H1 (cell line): ENCODE measurements at regions not wholly inside any gene's neighbourhood (a gene's known extent, or its start where the extent isn't known, plus 50 kb on each side); places are given as distances from the start of the nearest gene placed in this dataset.

Experiments
- CTCF ChIA-PET: fragments of 300-600 bp; sonication (Branson Sonifier 250); formaldehyde crosslinking; loops from one replicate; lab custom pipeline; 2021; ENCODE audit not compliant: partially characterized antibody; lab: Charles Lee
- POLR2A ChIA-PET: fragments of 300-600 bp; sonication (Branson Sonifier 250); formaldehyde crosslinking; loops from one replicate; lab custom pipeline; 2021; ENCODE audit warnings: inconsistent platforms; ENCODE audit not compliant: partially characterized antibody; lab: Charles Lee
- DNase-seq, 2 experiments: peaks; one replicate each; pipeline versions ENCODE4 v3.0.0 to v3.0.0-alpha.2; 2010 to 2022; ENCODE audit warnings: low spot score in 2 of 2, low read depth in 1 of 2, mixed read lengths in 1 of 2
- FAIRE-seq: peaks from 2 replicates; lab custom pipeline; 2011; peaks lifted over from hg19 to GRCh38; lab: Jason Lieb, UNC
- H2AFZ ChIP-seq: 2 replicates; pipeline ENCODE4 v1.8.1; 2012; ENCODE audit warnings: low read length, inconsistent platforms
- H2AK5ac ChIP-seq: 2 replicates; pipeline ENCODE4 v1.6.1; 2013; ENCODE audit warnings: low read depth, low read length
- H2BK120ac ChIP-seq: replicated peaks from 2 replicates; pipeline ENCODE3; 2013; ENCODE audit warnings: low read depth, low read length, inconsistent platforms
- H2BK12ac ChIP-seq: 2 replicates; pipeline ENCODE4 v1.6.1; 2013; ENCODE audit warnings: low read depth, low read length
- H2BK15ac ChIP-seq: 2 replicates; pipeline ENCODE4 v1.6.1; 2013; ENCODE audit warnings: low read length
- H2BK20ac ChIP-seq: 2 replicates; pipeline ENCODE4 v1.6.1; 2013; ENCODE audit warnings: low read length
- H2BK5ac ChIP-seq: 2 replicates; pipeline ENCODE4 v1.6.1; 2013; ENCODE audit warnings: low read depth, low read length
- H3K14ac ChIP-seq: 2 replicates; pipeline ENCODE4 v1.6.1; 2013; ENCODE audit warnings: inconsistent platforms; ENCODE audit not compliant: insufficient read length
- H3K18ac ChIP-seq: 2 replicates; pipeline ENCODE4 v1.6.1; 2013; ENCODE audit warnings: low read length; ENCODE audit errors: extremely low read depth
- H3K23ac ChIP-seq: 2 replicates; pipeline ENCODE4 v1.6.1; 2013; ENCODE audit warnings: inconsistent platforms; ENCODE audit not compliant: insufficient read length
- H3K23me2 ChIP-seq: 2 replicates; pipeline ENCODE4 v1.6.1; 2013; ENCODE audit warnings: low read depth, low read length
- H3K27ac ChIP-seq: 2 replicates; pipeline ENCODE4 v1.6.1; 2011; ENCODE audit warnings: low read depth, low read length, inconsistent platforms
- H3K27me3 ChIP-seq, 4 experiments: replicated peaks in 1 of 4; 1 replicate in 1 of 4; 2 replicates in 3 of 4; pipeline versions ENCODE4 v1.6.1 to v1.8.1; 2011 to 2013; ENCODE audit warnings: low read length in 3 of 4, mild to moderate bottlenecking in 3 of 4, inconsistent platforms in 2 of 4, mixed read lengths in 2 of 4, moderate library complexity in 1 of 4; ENCODE audit not compliant: control insufficient read depth in 3 of 4, insufficient read depth in 3 of 4; ENCODE audit errors: extremely low read depth in 1 of 4
- H3K36me3 ChIP-seq, 4 experiments: 2 replicates each; pipeline versions ENCODE4 v1.6.1 to v1.8.1; 2011 to 2013; ENCODE audit warnings: mild to moderate bottlenecking in 4 of 4, low read length in 3 of 4, moderate library complexity in 2 of 4, control low read depth in 1 of 4, inconsistent platforms in 1 of 4; ENCODE audit not compliant: insufficient read depth in 4 of 4, control insufficient read depth in 2 of 4
- H3K4ac ChIP-seq: replicated peaks from 2 replicates; pipeline ENCODE3; 2013; ENCODE audit warnings: low read length, low read depth, mixed read lengths, inconsistent platforms; ENCODE audit not compliant: insufficient read length
- H3K4me1 ChIP-seq, 4 experiments: replicated peaks in 1 of 4; 1 replicate in 1 of 4; 2 replicates in 3 of 4; pipeline versions ENCODE4 v1.6.1 to v1.8.1; 2011 to 2013; ENCODE audit warnings: low read length in 3 of 4, inconsistent platforms in 2 of 4, mixed read lengths in 1 of 4; ENCODE audit not compliant: insufficient read depth in 4 of 4, control insufficient read depth in 3 of 4
- H3K4me2 ChIP-seq, 2 experiments: 2 replicates each; pipeline versions ENCODE4 v1.6.1 to v1.8.1; 2011 to 2013; ENCODE audit warnings: low read depth in 2 of 2, low read length in 2 of 2, control low read depth in 1 of 2, inconsistent platforms in 1 of 2, mild to moderate bottlenecking in 1 of 2; ENCODE audit not compliant: insufficient read depth in 1 of 2
- H3K4me3 ChIP-seq, 4 experiments: fragments of 200-600, 300-600 bp in 1 of 4; sonication (generic), shearing (Covaris generic), sonication (Bioruptor Twin) in 1 of 4; 2 replicates each; pipeline versions ENCODE4 v1.5.1 to v1.8.1; 2011 to 2016; ENCODE audit warnings: low read length in 4 of 4, low read depth in 3 of 4, control low read depth in 2 of 4, inconsistent platforms in 2 of 4, mild to moderate bottlenecking in 2 of 4, mixed read lengths in 1 of 4, moderate library complexity in 1 of 4; ENCODE audit not compliant: insufficient read depth in 2 of 4; ENCODE audit errors: extremely low read depth in 1 of 4
- H3K56ac ChIP-seq: replicated peaks from 2 replicates; pipeline ENCODE3; 2013; ENCODE audit warnings: low read depth, mild to moderate bottlenecking, mixed read lengths, low read length, inconsistent platforms; ENCODE audit not compliant: insufficient read length
- H3K79me1 ChIP-seq: 2 replicates; pipeline ENCODE4 v1.6.1; 2013; ENCODE audit warnings: low read depth, low read length, control low read depth
- H3K79me2 ChIP-seq, 2 experiments: 2 replicates each; pipeline versions ENCODE4 v1.6.1 to v1.8.1; 2012 to 2013; ENCODE audit warnings: low read length in 2 of 2, mild to moderate bottlenecking in 2 of 2, inconsistent platforms in 1 of 2; ENCODE audit not compliant: insufficient read depth in 2 of 2, control insufficient read depth in 1 of 2
- H3K9ac ChIP-seq, 4 experiments: replicated peaks in 1 of 4; 1 replicate in 1 of 4; 2 replicates in 3 of 4; pipeline versions ENCODE4 v1.6.1 to v1.8.1; 2011 to 2013; ENCODE audit warnings: low read depth in 3 of 4, low read length in 3 of 4, control low read depth in 2 of 4, mild to moderate bottlenecking in 2 of 4, moderate library complexity in 2 of 4, inconsistent platforms in 1 of 4; ENCODE audit errors: extremely low read depth in 1 of 4
- H3K9me3 ChIP-seq, 2 experiments: 2 replicates each; pipeline versions ENCODE4 v1.6.1 to v1.8.1; 2012 to 2013; ENCODE audit warnings: mild to moderate bottlenecking in 2 of 2, moderate library complexity in 2 of 2, control low read depth in 1 of 2, inconsistent platforms in 1 of 2, low read depth in 1 of 2, low read length in 1 of 2, mixed read lengths in 1 of 2; ENCODE audit not compliant: insufficient read depth in 2 of 2
- H4K20me1 ChIP-seq, 2 experiments: replicated peaks in 1 of 2; 2 replicates each; pipeline versions ENCODE3 to v1.8.1; 2011 to 2013; ENCODE audit warnings: inconsistent platforms in 2 of 2, low read length in 2 of 2, mild to moderate bottlenecking in 1 of 2; ENCODE audit not compliant: insufficient read depth in 2 of 2, control insufficient read depth in 1 of 2
- H4K5ac ChIP-seq: 2 replicates; pipeline ENCODE4 v1.6.1; 2013; ENCODE audit warnings: low read length, low read depth, mixed read lengths, inconsistent platforms; ENCODE audit not compliant: insufficient read length
- H4K8ac ChIP-seq: 2 replicates; pipeline ENCODE4 v1.8.0; 2013; ENCODE audit warnings: mild to moderate bottlenecking, moderate library complexity, low read length, inconsistent platforms; ENCODE audit not compliant: insufficient read depth; ENCODE audit errors: extremely low read depth
- H4K91ac ChIP-seq: replicated peaks from 2 replicates; pipeline ENCODE3; 2013; ENCODE audit warnings: low read length, mixed read lengths, inconsistent platforms; ENCODE audit not compliant: insufficient read length
- BCL11A ChIP-seq, 2 experiments: IDR thresholded peaks; one replicate each; pipeline ENCODE4 v1.6.1; 2011; ENCODE audit warnings: low read depth in 2 of 2, low read length in 2 of 2, mild to moderate bottlenecking in 2 of 2
- POLR2AphosphoS5 ChIP-seq: IDR thresholded peaks from 2 replicates; pipeline ENCODE4 v1.6.1; 2011; ENCODE audit warnings: low read depth, low read length
- RXRA ChIP-seq: IDR thresholded peaks from 2 replicates; pipeline ENCODE4 v1.6.1; 2011; ENCODE audit warnings: low read depth, mild to moderate bottlenecking, low read length, moderate library complexity; ENCODE audit not compliant: insufficient read depth
- WGBS, 2 experiments: shearing (Covaris generic) in 1 of 2; methylation state at CpG; one replicate each; pipeline versions ENCODE4 v1.1.6 to v1.1.7; 2013 to 2015; ENCODE audit warnings: low lambda C conversion rate in 2 of 2, mixed read lengths in 2 of 2, inconsistent platforms in 1 of 2, low coverage in 1 of 2, missing lambda C conversion rate in 1 of 2; ENCODE audit not compliant: insufficient replicate concordance in 2 of 2, insufficient coverage in 1 of 2, insufficient read length in 1 of 2; ENCODE audit errors: extremely low coverage in 1 of 2, missing lambda C conversion rate in 1 of 2; 5-methylcytosine and 5-hydroxymethylcytosine counted together

- H4K8ac ChIP-seq, result no peak overlapping the region
- no peak overlapping the region for H4K91ac ChIP-seq
- no peaks in the 10 kb centered on the region for H3K79me1 ChIP-seq
- H3K14ac ChIP-seq, result no peak overlapping the region
- no peaks in the 10 kb centered on the region for H3K79me2 ChIP-seq
- no peak overlapping the region for H3K9ac ChIP-seq
- no peak overlapping the region for H3K23ac ChIP-seq
- no peak overlapping the region for H3K4ac ChIP-seq
- H4K5ac ChIP-seq, result no peak overlapping the region
- no peak overlapping the region for H2BK5ac ChIP-seq
- no peaks in the 10 kb centered on the region for H3K4me1 ChIP-seq
- H3K27ac ChIP-seq, result no peak overlapping the region
- no peak overlapping the region for H2BK15ac ChIP-seq
- no peaks in the 10 kb centered on the region for H3K36me3 ChIP-seq
- H3K4me2 ChIP-seq, result no peak overlapping the region
- 88% methylated on average over 3 of the region's 3 CpGs; no CpG with 5 or more reads in 1 of the 2 experiments for WGBS, 2 experiments
- no peaks in the 10 kb centered on the region for H3K27me3 ChIP-seq
- no peak overlapping the region for H2BK20ac ChIP-seq
- no peak overlapping the region for H3K18ac ChIP-seq
- H2BK120ac ChIP-seq, result no peak overlapping the region
- H2BK12ac ChIP-seq, result no peak overlapping the region
- no peaks in the 10 kb centered on the region for H3K23me2 ChIP-seq
- H2AFZ ChIP-seq, result no peak overlapping the region
- CTCF ChIA-PET, result interaction anchor here (0.6 to 1.0 kb wide), 2 partner anchors 48 to 69 kb away, joined by 3 read pairs; no protein-coding TSS in a partner anchor
- H2AK5ac ChIP-seq, result no peak overlapping the region
- no peak for DNase-seq
- H3K9me3 ChIP-seq, result no peaks in the 10 kb centered on the region
- H3K4me3 ChIP-seq, result no peak overlapping the region
- no peaks in the 10 kb centered on the region for H4K20me1 ChIP-seq
- FAIRE-seq, result no peak
- POLR2A ChIA-PET, result interaction anchor here (1.1 kb wide), 1 partner anchor 10 kb away, joined by 3 read pairs; no protein-coding TSS in a partner anchor
- no peak overlapping the region for H3K56ac ChIP-seq
- TF ChIP-seq POLR2AphosphoS5, result no peak
- TF ChIP-seq RXRA, result no peak
- TF ChIP-seq BCL11A (IDR thresholded peaks at IDR 0.05; ENCODE audit: low read depth in 2 of 2, low read length in 2 of 2), result no peak
These were observed 207.9 kb upstream of the COL8A1 start for GRCh38 chr3:99430348-99431134.
